ENCODE measurements at regions not wholly inside any gene's neighbourhood (a gene's known extent, or its start where the extent isn't known, plus 50 kb on each side); places are given as distances from the start of the nearest gene placed in this dataset.

DNA sequence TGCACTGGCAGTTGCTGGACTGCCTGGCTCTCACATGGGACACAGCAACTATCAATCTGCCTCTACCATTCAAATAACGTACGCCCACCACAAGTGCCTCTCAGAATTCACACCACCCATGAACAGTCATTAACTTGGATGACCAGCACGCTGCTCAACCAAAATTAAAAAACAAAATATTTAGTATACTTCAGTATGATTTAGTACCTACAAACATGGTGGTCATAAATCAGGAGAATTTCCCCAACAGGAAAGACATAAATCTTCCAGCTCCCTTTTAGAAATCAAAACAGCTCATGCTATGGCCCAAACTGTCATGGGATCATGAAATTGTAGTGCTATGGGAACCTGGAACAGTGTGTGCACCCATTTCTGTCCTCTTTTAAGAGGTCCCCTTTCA is 317.4 kb upstream of the ETAA1 start:
- H3K27ac ChIP-seq: no peak overlapping the region
- WGBS: 63% methylated on average over 3 of the region's 3 CpGs

DNA sequence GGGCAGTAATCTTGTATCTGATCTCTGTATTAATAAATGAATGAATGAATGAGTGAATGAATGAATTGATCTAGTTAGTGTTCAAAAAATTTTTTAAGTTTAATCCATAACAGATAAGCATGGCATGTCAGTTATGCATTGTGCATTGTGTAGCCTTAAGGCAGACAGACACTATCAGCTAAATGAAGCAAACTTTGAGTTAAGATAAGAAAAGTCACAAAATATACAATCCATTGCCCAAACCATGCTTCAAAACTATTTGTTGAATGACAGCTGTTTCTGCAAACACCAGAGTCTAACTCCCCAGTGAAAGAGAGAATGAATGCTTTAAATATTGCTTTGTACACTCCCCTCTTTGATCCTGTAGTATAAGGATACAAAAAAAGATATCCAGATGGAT is 314.3 kb upstream of the ETAA1 start:
- Histone ChIP-seq H3K9me3 (no peaks in the 10 kb centered on the region), H3K4me3 (no peak overlapping the region), H3K4me1 (no peaks in the 10 kb centered on the region), H3K27me3 (no peaks in the 10 kb centered on the region), H3K27ac (no peak overlapping the region), H3K36me3 (no peaks in the 10 kb centered on the region)
- TF ChIP-seq POLR2A (IDR thresholded peaks at IDR 0.05) (no peak), POLR2AphosphoS5 (IDR thresholded peaks at IDR 0.05) (no peak), EP300 (IDR thresholded peaks at IDR 0.05) (no peak)
- TF ChIP-seq, protein P1, sequence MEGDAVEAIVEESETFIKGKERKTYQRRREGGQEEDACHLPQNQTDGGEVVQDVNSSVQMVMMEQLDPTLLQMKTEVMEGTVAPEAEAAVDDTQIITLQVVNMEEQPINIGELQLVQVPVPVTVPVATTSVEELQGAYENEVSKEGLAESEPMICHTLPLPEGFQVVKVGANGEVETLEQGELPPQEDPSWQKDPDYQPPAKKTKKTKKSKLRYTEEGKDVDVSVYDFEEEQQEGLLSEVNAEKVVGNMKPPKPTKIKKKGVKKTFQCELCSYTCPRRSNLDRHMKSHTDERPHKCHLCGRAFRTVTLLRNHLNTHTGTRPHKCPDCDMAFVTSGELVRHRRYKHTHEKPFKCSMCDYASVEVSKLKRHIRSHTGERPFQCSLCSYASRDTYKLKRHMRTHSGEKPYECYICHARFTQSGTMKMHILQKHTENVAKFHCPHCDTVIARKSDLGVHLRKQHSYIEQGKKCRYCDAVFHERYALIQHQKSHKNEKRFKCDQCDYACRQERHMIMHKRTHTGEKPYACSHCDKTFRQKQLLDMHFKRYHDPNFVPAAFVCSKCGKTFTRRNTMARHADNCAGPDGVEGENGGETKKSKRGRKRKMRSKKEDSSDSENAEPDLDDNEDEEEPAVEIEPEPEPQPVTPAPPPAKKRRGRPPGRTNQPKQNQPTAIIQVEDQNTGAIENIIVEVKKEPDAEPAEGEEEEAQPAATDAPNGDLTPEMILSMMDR (IDR thresholded peaks at IDR 0.05): no peak
- no peak for DNase-seq (ENCODE audit: low spot score in 2 of 2)

More for the DNA sequence above, 317.4 kb upstream of the ETAA1 start:
- H3K4me1 ChIP-seq: no peaks in the 10 kb centered on the region
- H3K27me3 ChIP-seq: no peaks in the 10 kb centered on the region
- TF ChIP-seq, protein P1 (IDR thresholded peaks at IDR 0.05): no peak
- TF ChIP-seq POLR2A (IDR thresholded peaks at IDR 0.05): no peak
- no peak for TF ChIP-seq EP300 (IDR thresholded peaks at IDR 0.05)
- TF ChIP-seq POLR2AphosphoS5 (IDR thresholded peaks at IDR 0.05): no peak
- no peaks in the 10 kb centered on the region for H3K9me3 ChIP-seq
- DNase-seq (ENCODE audit: low spot score in 2 of 2): no peak
- no peak overlapping the region for H3K4me3 ChIP-seq
- H3K36me3 ChIP-seq: no peaks in the 10 kb centered on the region

DNA sequence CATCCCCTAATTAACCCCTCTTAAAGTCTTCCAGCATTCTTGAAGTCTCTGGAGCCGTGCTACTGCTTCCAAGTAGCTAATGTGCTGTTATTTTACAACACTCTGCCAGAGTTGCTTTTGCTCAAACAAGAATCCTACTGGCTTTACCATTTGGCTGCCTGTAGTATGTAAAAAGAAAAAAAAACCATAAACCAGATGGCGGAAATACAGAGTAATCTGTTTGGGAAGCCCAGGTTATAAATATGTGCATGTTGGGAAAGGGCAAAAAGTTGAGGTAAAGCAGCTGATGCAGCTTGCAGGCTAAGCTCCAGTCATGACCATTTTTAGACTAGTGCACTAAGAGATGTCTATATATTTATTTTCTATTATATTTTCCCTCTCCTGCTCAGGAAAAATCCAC is 313.2 kb upstream of the ETAA1 start:
- Histone ChIP-seq H3K4me3 (no peak overlapping the region), H3K27me3 (no peaks in the 10 kb centered on the region), H3K4me1 (no peaks in the 10 kb centered on the region), H3K9me3 (no peaks in the 10 kb centered on the region), H3K27ac (no peak overlapping the region), H3K36me3 (no peaks in the 10 kb centered on the region)
- 51% methylated on average over 2 of the region's 2 CpGs for WGBS
- DNase-seq (ENCODE audit: low spot score in 2 of 2): no peak
- TF ChIP-seq POLR2AphosphoS5 (IDR thresholded peaks at IDR 0.05) (no peak), POLR2A (IDR thresholded peaks at IDR 0.05) (no peak), EP300 (IDR thresholded peaks at IDR 0.05) (no peak)
- TF ChIP-seq, protein P1 (IDR thresholded peaks at IDR 0.05): no peak

DNA sequence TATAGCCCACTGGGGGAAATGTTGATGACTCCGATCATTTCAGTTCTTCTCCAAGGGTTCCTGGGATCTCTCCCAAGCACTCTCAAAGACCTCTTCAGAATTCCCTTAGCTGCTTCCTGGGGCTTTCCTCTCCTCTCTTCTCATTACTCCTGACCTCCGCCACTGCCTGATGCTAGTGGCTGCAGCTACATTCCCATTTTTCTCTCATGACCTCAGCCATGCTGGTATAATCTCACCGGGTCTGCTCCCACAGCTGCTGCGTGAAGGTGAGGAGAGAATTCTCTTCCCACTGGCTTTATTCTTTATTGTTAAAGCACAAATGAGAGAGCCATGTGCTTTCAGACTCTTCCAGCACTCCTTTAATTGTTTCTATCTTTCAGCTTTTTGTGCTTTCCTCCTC is 312.0 kb upstream of the ETAA1 start:
- no peak for DNase-seq (ENCODE audit: low spot score in 2 of 2)
- Histone ChIP-seq H3K27ac (no peak overlapping the region), H3K4me3 (no peak overlapping the region), H3K4me1 (no peaks in the 10 kb centered on the region), H3K27me3 (no peaks in the 10 kb centered on the region), H3K36me3 (no peaks in the 10 kb centered on the region), H3K9me3 (no peaks in the 10 kb centered on the region)
- WGBS: 95% methylated on average over 4 of the region's 4 CpGs
- TF ChIP-seq POLR2A (IDR thresholded peaks at IDR 0.05): no peak
- TF ChIP-seq, protein P1 (IDR thresholded peaks at IDR 0.05): no peak
- no peak for TF ChIP-seq EP300 (IDR thresholded peaks at IDR 0.05)
- TF ChIP-seq POLR2AphosphoS5 (IDR thresholded peaks at IDR 0.05): no peak

DNA sequence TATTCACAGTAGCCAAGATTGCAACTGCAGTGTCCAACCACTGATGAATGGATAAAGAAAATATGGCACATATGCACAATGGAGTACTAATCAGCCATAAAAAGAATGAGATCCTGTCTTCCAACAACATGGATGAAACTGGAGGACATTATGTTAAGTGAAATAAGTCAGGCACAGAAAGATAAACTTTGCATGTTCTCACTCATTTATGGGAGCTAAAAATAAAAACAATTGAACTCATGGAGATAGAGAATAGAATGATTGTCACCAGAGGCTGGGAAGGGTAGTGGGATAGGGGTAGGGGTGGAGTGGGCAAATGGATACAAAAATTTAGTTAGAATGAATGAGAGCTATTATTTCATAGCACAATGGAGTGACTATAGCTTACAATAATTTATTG is 305.5 kb upstream of the ETAA1 start:
- TF ChIP-seq EP300 (IDR thresholded peaks at IDR 0.05): no peak
- TF ChIP-seq, protein P1 (IDR thresholded peaks at IDR 0.05): no peak
- TF ChIP-seq POLR2A (IDR thresholded peaks at IDR 0.05): no peak
- TF ChIP-seq POLR2AphosphoS5 (IDR thresholded peaks at IDR 0.05): no peak
- Histone ChIP-seq H3K4me3 (no peak overlapping the region), H3K36me3 (no peaks in the 10 kb centered on the region), H3K27ac (no peak overlapping the region), H3K9me3 (no peaks in the 10 kb centered on the region), H3K27me3 (no peaks in the 10 kb centered on the region), H3K4me1 (no peaks in the 10 kb centered on the region)
- no peak for DNase-seq (ENCODE audit: low spot score in 2 of 2)
